GM21367 (cell line): ENCODE measurements at regions not wholly inside any gene's neighbourhood (a gene's known extent, or its start where the extent isn't known, plus 50 kb on each side); places are given as distances from the start of the nearest gene placed in this dataset.

ENCODE experiments used
- ATAC-seq: cut with Tn5 transposase; IDR thresholded peaks from one replicate; pipeline ENCODE4 v1.9.1; 2021; ENCODE audit not compliant: unreplicated experiment

DNA sequence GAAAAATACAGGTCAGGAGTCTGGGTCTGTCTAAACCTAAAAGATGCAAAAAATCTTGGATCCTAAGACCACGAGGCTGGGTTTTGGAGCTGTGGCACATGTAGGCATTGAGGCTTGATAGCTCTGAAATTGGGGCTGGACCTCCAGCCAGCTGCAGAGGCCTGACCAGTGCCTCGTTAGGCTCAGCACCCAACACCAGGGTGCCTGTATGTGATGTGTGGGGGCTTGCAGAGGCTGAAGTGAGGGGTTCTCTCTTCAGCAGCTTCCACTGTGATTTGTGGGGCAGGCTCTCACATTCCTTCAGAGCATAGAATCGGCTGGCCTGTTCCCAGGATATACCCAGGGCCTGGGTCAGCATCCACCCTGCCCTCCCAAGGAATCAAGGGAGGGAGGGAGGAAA, 247.8 kb downstream of the BUB3 start:
- no peak for ATAC-seq

- peak; percentile 73 for ATAC-seq
These were observed 248.5 kb downstream of the BUB3 start for GRCh38 chr10:123402656-123403055.

DNA sequence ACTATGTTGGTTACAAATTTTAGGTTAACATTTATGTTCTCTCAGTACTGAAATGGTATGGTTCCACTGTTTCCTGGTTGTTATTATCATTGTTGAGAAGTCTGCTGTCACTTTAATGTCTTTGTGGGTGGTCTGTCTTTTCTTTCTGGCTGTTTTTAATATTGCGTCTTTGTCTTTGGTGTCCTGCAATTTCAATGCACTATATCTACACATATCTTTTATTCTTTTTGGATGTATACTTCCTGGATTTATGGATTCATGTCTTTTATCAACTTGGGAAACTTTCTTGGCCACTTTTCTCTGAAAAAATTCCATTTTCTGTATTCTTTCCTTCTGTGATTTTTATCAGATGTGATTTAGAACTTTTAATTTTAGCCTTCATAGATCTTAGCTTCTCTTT, 250.2 kb downstream of the BUB3 start:
- no peak for ATAC-seq

- ATAC-seq: no peak
These were observed 254.5 kb downstream of the BUB3 start for GRCh38 chr10:123408660-123409059.

DNA sequence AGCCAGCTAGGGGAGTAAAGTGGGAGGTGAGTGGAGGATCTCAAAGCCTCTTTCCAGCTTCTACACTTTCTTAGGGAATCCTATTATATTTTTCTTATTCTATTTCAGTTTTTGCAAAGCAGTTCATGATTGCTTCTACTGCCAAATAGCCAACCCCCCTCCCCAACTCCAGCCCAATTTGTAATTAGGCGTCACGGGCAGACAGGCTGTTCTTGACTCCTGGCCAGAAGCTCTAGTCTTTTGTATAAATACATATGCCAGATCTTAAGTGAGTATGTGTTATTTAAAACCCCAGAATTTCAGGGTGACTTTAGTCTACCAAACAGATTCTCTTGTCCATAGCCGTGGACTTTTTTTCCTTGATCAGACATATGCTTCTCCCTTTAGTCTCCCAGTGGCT, 255.2 kb downstream of the BUB3 start:
- ATAC-seq: no peak

DNA sequence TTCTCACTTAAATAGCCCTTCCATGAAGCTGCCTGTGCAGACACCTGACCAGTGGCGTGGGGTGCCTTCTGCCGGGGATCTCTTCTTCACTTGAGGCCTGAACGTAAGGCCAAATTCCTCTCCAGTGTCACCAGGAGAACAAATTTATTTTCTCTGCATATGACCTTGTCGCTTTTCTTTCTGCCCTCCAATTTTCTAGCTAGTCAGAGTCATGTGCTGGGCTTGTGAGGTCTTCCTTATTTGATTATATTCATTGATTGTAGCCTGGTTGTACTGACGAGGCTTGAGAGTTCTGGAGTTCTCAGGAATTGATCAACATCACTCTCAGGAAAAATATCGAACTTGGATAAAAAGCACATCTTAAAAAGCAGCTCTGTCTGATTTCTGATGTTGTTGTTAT, 255.7 kb downstream of the BUB3 start:
- no peak for ATAC-seq

- no peak for ATAC-seq
These were observed 252.8 kb upstream of the GPR26 start for GRCh38 chr10:123413353-123413752.

DNA sequence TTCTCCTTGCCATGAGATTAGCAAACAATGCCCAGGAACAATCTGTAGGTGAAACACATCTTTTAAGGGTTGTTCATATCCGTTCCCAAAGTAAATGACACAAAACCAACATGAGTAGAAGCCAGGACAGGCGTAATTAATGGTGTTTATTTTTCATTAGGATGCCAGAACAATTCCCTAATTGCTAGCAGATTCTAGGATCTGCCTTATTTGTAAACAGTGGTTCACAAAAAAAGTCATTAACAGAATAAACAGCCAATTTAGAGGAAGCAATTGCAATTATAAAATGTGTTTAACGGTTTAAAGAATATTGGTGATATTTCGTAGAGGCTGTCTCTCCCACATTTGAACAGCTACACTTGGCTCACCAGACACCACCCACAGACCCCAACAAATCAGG, 250.6 kb upstream of the GPR26 start:
- ATAC-seq: no peak

DNA sequence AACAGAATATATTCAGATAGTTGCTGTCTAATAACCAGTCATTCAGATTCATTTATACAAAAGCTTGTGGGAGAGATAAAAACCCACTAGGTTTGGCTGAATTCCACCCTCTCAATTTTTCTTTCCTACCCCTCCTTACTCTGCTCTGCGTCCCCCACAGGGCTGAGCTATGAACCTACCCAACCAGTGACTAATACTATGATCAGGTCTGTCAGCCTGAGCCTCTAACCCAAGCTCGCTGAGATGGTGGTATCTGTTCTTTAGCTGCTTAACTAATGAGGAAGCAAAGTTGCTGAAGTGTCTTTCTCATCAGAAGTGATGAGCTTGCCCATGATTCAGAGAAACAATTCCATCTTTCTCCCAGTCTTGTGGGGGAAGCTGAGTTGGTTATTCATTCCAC, 248.7 kb upstream of the GPR26 start:
- ATAC-seq: no peak

GRCh38 chr10:123421461-123421860, 244.7 kb upstream of the GPR26 start:
- no peak for ATAC-seq

GRCh38 chr10:123422261-123422660, 243.9 kb upstream of the GPR26 start:
- no peak for ATAC-seq

GRCh38 chr10:123424537-123424936, 241.6 kb upstream of the GPR26 start:
- ATAC-seq: no peak

- ATAC-seq: no peak
These were observed 240.5 kb upstream of the GPR26 start for GRCh38 chr10:123425680-123426079.

DNA sequence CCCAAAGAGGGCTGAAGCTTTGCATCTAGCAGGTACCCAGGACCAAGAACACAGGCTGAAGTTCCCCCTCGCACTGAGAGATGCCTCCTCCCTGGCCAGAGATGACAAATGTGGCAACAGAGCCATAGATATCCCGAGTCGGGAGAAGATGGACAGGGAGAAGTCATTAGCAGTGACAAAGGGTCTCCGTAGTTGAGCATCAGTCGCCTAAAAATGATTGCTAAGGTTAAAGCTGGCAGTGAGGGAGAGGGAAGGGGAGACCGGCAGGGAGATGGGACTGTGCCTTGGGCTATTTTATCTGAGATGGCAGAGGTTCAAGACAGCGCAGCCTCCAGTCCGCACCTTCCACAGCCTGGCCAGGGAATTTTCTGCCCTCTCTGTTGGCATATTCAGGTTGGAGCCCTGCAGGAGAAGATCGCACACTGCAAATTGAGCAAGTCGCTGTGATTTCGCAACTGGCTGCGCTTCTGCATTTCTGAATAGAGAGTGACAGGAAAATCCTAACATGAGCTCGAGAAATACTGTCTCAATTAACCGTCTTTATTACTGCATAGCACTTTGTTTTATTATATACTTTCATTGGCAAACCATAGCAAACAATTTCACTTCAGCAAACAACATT, 238.9 kb upstream of the GPR26 start:
- ATAC-seq: no peak

DNA sequence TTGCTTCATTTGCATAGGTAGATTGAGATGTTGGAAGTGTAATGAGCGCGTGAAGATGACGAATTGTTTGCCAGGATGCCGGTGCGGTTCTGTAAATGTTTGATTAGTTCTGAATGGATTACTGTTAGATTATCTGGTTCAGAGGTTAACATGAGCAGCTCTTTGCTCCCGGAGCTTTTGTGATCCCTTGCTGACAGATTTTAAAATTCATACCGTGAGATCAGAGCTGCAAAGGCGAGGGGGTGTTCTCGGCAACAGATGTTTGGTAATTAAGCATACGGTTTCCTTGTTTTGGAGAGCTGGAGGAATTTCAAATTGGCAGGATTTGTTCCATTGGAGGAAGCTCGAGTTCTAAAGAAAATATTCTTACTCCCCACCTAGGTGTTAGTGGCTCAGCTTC, 237.8 kb upstream of the GPR26 start:
- ATAC-seq: no peak

DNA sequence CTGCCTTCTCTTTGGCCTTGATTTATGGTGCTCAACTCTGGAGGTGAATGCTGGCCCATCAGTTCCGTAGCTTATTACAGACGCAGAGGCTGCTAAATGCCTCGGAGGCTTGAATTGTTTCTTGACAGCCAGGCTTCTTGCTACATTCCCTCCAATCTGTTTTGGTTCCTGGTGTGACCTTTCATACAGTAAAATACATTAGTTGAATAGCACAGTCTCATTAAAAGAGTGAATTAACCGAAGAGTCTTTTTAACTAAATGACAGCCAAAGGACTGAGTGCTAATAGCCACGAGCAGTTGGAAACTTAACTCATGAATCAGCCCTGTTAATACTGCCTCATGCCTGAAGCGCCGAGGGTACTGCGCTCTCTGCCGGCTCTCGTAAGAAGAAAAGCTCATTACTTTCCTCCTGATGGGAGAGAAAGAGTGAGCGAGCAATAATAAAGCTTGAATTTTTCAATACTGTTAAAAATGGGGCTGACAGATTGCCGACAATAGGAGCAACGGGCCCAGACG, 236.4 kb upstream of the GPR26 start:
- ATAC-seq: no peak

DNA sequence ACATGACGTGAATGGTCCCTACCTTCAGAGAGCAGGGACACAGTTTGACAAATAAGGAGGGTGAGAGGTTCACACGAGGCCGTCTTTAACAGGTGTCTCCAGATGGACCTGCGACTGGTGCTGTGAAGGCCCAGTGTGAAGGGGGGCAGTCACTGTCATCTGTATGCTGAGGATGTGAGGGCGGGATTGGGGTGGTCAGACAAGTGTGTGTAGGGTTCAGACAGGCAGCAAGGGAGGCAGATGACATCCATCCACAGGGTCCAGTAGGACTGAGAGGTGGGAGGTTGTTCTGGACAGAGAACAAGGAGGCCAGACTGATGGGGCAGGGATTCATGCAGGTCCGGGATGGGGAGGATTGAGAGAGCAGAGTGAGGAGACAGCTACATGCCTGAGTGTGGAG, 232.6 kb upstream of the GPR26 start:
- ATAC-seq: no peak

GRCh38 chr10:123434435-123435039, 231.6 kb upstream of the GPR26 start:
- ATAC-seq: no peak

DNA sequence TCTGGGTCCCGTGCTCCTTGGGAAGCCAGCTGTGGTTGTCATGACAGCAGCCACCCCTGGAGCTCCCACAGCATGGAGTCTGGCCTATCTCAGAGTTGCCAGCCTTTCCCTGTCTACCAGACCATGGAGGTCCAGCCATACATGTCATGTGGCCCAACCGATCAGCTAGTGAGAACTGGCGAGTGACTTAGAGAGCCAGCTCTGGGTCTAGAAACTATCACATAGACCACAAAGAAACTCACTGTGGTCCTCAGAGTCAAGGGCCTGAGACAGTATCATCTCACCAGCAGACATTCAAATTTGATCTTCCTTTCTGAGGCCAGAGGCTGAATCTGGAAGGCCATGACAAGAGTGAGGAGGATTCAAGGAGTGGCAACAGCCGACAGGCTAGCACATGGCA, 223.3 kb upstream of the GPR26 start:
- ATAC-seq: peak; percentile 99

GRCh38 chr10:123443924-123444323, 222.2 kb upstream of the GPR26 start:
- ATAC-seq: no peak

DNA sequence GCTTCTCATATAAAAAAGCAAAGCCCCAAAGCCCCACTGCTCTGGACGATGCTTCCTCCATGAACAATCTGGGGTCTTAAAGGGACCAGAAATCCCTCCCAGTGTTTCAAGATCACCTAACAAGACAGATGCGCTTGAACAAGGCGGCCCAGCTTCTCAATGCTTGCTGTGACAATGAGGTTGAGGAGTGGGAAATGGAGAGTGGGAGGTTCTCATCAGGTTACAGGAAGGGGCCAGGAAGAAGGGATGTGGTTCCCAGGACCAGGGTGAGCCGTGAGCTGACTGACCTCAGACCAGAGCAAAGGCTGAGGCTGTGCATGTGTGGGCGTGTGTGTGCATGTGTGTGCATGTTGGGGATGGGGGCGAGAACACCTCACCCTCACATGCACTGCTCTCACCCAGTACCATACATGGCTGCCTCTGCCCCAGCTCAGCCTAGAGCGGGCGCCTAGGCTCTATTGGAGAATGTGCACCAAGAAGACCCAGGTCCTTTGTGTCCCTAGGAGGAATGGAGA, 220.8 kb upstream of the GPR26 start:
- no peak for ATAC-seq

DNA sequence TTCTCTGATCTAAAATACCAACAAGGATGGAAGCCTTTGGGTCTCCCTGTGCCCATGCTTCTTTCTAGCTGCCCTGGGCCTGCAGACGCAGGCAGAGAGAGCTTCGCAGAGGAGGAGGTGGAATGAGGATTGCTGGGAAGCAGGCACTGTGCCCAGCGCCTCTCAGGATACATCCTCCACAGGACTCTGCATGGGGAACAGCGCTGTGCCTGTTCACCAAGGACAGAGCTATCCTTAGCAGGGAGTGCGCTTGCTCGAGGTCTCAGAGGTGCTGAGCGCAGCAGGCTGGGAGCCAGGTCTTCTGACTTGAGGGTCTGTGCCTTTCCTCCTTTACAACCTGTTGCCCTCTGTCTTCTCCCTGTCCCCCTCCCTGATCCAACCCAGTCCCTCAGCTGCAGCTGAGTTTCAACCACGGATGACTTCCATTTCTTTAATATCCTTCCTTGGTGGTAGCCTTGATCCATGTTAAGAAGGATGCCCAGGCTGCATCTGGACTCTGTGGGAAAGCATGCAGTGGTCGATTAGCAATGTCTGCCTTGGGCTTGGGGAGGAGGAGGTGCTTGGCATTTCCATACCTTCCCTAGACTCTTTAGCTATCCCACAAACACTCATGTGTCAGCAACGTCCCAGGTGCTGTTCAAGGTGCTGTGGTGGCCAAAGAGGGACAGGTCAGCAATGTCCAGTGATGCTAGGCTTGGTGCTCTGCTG, 219.6 kb upstream of the GPR26 start:
- no peak for ATAC-seq
